Right cardiac atrium (tissue), 5 donors: ENCODE measurements at regions not wholly inside any gene's neighbourhood (a gene's known extent, or its start where the extent isn't known, plus 50 kb on each side); places are given as distances from the start of the nearest gene placed in this dataset.
"Not testable (repeated sequence)": the region's sequence is repeated elsewhere in the genome, so short reads cannot be mapped to it uniquely, and the experiment has no call there.

Experiments
- ATAC-seq, 2 donors: fragments of 200-7000 bp; cut with Tn5 transposase; one replicate each; pipeline versions ENCODE4 v1.8.0 to v1.9.1; 2020; ENCODE audit warnings: moderate library complexity in 2 of 2, mild to moderate bottlenecking in 1 of 2
- DNase-seq, 3 donors: peaks; one replicate each; pipeline ENCODE4 v3.0.0-alpha.2; 2020
- H3K27ac ChIP-seq: one replicate; pipeline ENCODE4 v1.5.1; 2013; ENCODE audit warnings: mild to moderate bottlenecking, low read length, control low read depth, moderate library complexity
- H3K27me3 ChIP-seq: one replicate; pipeline ENCODE4 v1.6.1; 2013; ENCODE audit not compliant: control insufficient read depth, insufficient read depth
- H3K4me1 ChIP-seq: one replicate; pipeline ENCODE4 v1.6.1; 2013; ENCODE audit warnings: low read length; ENCODE audit not compliant: control insufficient read depth, insufficient read depth
- H3K4me3 ChIP-seq: one replicate; pipeline ENCODE4 v1.5.1; 2013; ENCODE audit warnings: low read length, control low read depth
- H3K9me3 ChIP-seq: one replicate; pipeline ENCODE4 v1.6.1; 2013; ENCODE audit warnings: low read length; ENCODE audit not compliant: control insufficient read depth
- WGBS: extraction: QIAGEN DNeasy Blood & Tissue Kit; methylation state at CpG from one replicate; pipeline ENCODE4 v1.1.7; 2013; 5-methylcytosine and 5-hydroxymethylcytosine counted together
- intact Hi-C, 4 donors: fragments of 100-400 bp; cut with DNase I; formaldehyde crosslinking; loops; one replicate each; pipeline versions ENCODE4 v1.11.0 to v1.14.0; 2022 to 2023
- donor health status: healthy with polysubstance abuse.
- donor health status: DM: no; HTN: yes; CAD: no.
- donor health status: DM: no; HTN: no; CAD: no.
- donor health status: DM: no; HTN: yes; CAD: no; lungs with severe emphysema.
- donor health status: DM: yes; HTN: yes; CAD: no.

GRCh38 chr19:20334760-20335159 lies 167.7 kb downstream of the ZNF486 start:
- 85% methylated on average over 3 of the region's 3 CpGs for WGBS
- Histone ChIP-seq H3K4me1 (no peaks in the 10 kb centered on the region), H3K27me3 (no peaks in the 10 kb centered on the region), H3K4me3 (no peak overlapping the region), H3K27ac (no peak overlapping the region), H3K9me3 (no peaks in the 10 kb centered on the region)
- DNase-seq, result no peak
- ATAC-seq, result no peak
- intact Hi-C loops, result no loop called here

- Histone ChIP-seq H3K27me3 (no peaks in the 10 kb centered on the region), H3K4me1 (no peaks in the 10 kb centered on the region), H3K9me3 (no peaks in the 10 kb centered on the region), H3K27ac (no peak overlapping the region), H3K4me3 (no peak overlapping the region)
- DNase-seq (no peak), ATAC-seq (no peak)
- intact Hi-C loops, result no loop called here
- WGBS, result 92% methylated on average over 1 of the region's 1 CpG
These were observed 166.5 kb downstream of the ZNF486 start for GRCh38 chr19:20333508-20333907.

DNA sequence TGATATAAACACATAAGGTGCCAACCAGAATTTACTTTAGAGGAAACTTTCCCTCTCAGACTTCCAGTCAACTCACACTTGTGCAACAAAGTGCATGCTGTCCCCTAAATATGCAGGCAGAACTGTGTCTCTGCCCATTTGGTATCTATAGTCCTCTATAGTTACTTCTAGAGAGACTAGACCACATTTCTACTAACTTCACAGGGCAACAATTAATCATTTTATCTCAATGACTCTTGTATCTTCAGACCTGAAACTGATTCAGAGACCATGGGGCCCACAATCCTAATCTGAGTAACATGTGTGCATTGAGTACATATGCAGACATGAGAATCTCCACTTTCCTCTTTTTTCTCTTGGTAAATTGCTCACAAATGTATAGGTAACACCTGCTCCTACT lies 158.1 kb downstream of the ZNF486 start:
- H3K4me3 ChIP-seq, result no peak overlapping the region
- no peak for DNase-seq
- no peak for ATAC-seq
- no peak overlapping the region for H3K27ac ChIP-seq
- H3K9me3 ChIP-seq, result no peaks in the 10 kb centered on the region
- intact Hi-C loops, result no loop called here
- no peaks in the 10 kb centered on the region for H3K4me1 ChIP-seq
- H3K27me3 ChIP-seq, result no peaks in the 10 kb centered on the region

GRCh38 chr19:20321139-20321763 lies 154.2 kb downstream of the ZNF486 start:
- no peaks in the 10 kb centered on the region for H3K9me3 ChIP-seq
- no peaks in the 10 kb centered on the region for H3K27me3 ChIP-seq
- 73% methylated on average over 3 of the region's 3 CpGs for WGBS
- ATAC-seq, result no peak
- no peaks in the 10 kb centered on the region for H3K4me1 ChIP-seq
- intact Hi-C loops, result no loop called here
- H3K4me3 ChIP-seq, result no peak overlapping the region
- no peak overlapping the region for H3K27ac ChIP-seq
- no peak for DNase-seq

- H3K4me3 ChIP-seq, result no peak overlapping the region
- no peak for ATAC-seq
- H3K27ac ChIP-seq, result no peak overlapping the region
- H3K4me1 ChIP-seq, result no peaks in the 10 kb centered on the region
- intact Hi-C loops, result no loop called here
- H3K9me3 ChIP-seq, result no peaks in the 10 kb centered on the region
- DNase-seq, result no peak
- H3K27me3 ChIP-seq, result no peaks in the 10 kb centered on the region
- 60% methylated on average over 1 of the region's 1 CpG for WGBS
These were observed 153.2 kb downstream of the ZNF486 start for GRCh38 chr19:20320191-20320590.

- WGBS, result 88% methylated on average over 3 of the region's 3 CpGs
- intact Hi-C loops, result no loop called here
- Histone ChIP-seq H3K27ac (no peak overlapping the region), H3K4me1 (no peaks in the 10 kb centered on the region), H3K9me3 (no peaks in the 10 kb centered on the region), H3K27me3 (no peaks in the 10 kb centered on the region), H3K4me3 (no peak overlapping the region)
- ATAC-seq, result no peak
- no peak for DNase-seq
These were observed 151.6 kb downstream of the ZNF486 start for GRCh38 chr19:20318616-20319015.

DNA sequence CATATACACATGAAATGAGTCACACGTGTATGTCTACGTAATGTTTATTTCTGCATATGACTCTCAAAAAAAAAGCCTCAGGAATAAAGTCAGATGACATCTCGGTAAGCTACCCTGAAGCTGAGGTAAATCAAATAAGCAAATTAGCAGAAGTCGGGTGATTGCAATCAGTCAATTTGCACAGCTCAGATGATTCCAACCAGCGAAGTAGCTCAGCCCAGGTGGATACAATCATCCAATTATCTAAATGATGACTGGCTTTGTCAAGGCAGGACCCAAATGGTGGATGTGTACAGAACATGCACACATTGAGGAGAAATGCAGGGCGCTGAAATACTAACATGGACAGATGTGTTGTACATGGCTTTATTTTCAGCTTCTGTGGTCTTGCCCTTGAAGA lies 148.5 kb downstream of the ZNF486 start:
- H3K9me3 ChIP-seq, result no peaks in the 10 kb centered on the region
- no peak for ATAC-seq
- DNase-seq, result no peak
- H3K27ac ChIP-seq, result no peak overlapping the region
- no peaks in the 10 kb centered on the region for H3K27me3 ChIP-seq
- intact Hi-C loops, result no loop called here
- 78% methylated on average over 6 of the region's 6 CpGs for WGBS
- H3K4me1 ChIP-seq, result no peaks in the 10 kb centered on the region
- no peak overlapping the region for H3K4me3 ChIP-seq

GRCh38 chr19:20313894-20314293 lies 146.9 kb downstream of the ZNF486 start:
- Histone ChIP-seq H3K27me3 (no peaks in the 10 kb centered on the region), H3K4me3 (no peak overlapping the region), H3K9me3 (no peaks in the 10 kb centered on the region), H3K27ac (no peak overlapping the region), H3K4me1 (no peaks in the 10 kb centered on the region)
- WGBS, result 80% methylated on average over 5 of the region's 5 CpGs
- no peak for ATAC-seq
- intact Hi-C loops, result no loop called here
- no peak for DNase-seq

- Histone ChIP-seq H3K27me3 (no peaks in the 10 kb centered on the region), H3K9me3 (no peaks in the 10 kb centered on the region), H3K4me3 (no peak overlapping the region), H3K4me1 (no peaks in the 10 kb centered on the region), H3K27ac (no peak overlapping the region)
- 67% methylated on average over 3 of the region's 3 CpGs for WGBS
- ATAC-seq, result no peak
- DNase-seq, result no peak
- intact Hi-C loops, result no loop called here
These were observed 140.1 kb downstream of the ZNF486 start for GRCh38 chr19:20307127-20307526.

DNA sequence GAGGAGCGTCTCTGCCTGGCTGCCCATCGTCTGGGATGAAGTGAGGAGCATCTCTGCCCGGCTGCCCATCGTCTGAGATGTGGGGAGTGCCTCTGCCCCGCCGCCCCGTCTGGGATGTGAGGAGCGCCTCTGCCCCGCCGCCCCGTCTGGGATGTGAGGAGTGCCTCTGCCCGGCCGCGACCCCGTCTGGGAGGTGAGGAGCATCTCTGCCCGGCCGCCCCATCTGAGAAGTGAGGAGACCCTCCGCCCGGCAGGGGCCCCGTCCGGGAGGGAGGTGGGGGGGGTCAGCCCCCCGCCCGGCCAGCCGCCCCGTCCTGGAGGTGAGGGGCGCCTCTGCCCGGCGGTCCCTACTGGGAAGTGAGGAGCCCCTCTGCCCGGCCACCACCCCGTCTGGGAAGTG lies 129.3 kb downstream of the ZNF486 start:
- H3K27ac ChIP-seq, intact Hi-C loops, H3K27me3 ChIP-seq, H3K4me1 ChIP-seq, ATAC-seq, H3K4me3 ChIP-seq, H3K9me3 ChIP-seq: not testable (repeated sequence)
- 93% methylated on average over 26 of the region's 30 CpGs for WGBS
- DNase-seq, result peak in 1 of 3 donors; percentile 45

DNA sequence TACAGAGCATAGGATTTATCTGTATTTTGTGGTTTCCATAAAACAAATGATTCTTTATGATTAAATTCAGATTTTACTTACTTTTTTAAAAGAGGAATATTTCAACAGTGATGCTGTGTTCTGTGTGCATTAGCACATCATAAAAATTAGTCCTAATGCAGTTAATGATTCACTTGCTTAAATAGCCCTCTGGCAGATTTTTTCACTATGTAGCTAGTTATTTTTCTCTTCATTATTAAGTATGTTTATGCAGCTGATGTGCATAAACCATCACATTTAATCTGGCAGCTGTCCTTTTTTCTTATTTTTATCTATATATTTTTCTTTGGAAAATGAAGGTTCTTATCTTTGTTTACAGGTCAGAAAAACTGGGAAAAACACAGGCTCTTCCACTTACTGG lies 127.2 kb downstream of the ZNF486 start:
- no peaks in the 10 kb centered on the region for H3K27me3 ChIP-seq
- H3K4me3 ChIP-seq, result no peak overlapping the region
- H3K27ac ChIP-seq, result no peak overlapping the region
- intact Hi-C loops, result no loop called here
- H3K4me1 ChIP-seq, result no peaks in the 10 kb centered on the region
- DNase-seq (no peak), ATAC-seq (no peak)
- no peaks in the 10 kb centered on the region for H3K9me3 ChIP-seq

DNA sequence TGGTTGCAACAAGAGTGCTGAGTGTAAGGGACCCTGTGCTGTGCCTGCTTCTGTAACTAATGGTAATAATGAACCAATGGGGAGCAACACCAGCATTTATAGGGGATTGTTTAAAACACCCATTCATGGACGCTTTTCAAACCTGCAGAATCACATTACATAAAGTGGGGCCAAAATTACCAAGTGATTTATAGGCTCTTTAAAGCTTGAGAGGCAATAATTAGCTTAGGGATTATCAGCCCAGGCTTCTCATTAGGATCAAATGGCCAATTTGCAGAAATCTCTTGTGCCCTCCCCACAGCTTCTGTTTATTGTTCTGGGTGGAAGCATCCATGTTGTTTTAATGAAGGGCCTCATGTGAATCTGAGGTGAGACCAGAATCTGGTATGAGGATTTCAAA lies 125.5 kb downstream of the ZNF486 start:
- H3K4me1 ChIP-seq, H3K9me3 ChIP-seq, H3K27ac ChIP-seq, DNase-seq, H3K27me3 ChIP-seq, intact Hi-C loops, ATAC-seq, H3K4me3 ChIP-seq: not testable (repeated sequence)
- 68% methylated on average over 1 of the region's 1 CpG for WGBS
